OCI-M1 (cell line): ENCODE measurements at regions not wholly inside any gene's neighbourhood (a gene's known extent, or its start where the extent isn't known, plus 50 kb on each side); places are given as distances from the start of the nearest gene placed in this dataset.

Experiments used
- DNase-seq: peaks from one replicate; lab custom pipeline; 2025; lab: John Stamatoyannopoulos, UW

DNA sequence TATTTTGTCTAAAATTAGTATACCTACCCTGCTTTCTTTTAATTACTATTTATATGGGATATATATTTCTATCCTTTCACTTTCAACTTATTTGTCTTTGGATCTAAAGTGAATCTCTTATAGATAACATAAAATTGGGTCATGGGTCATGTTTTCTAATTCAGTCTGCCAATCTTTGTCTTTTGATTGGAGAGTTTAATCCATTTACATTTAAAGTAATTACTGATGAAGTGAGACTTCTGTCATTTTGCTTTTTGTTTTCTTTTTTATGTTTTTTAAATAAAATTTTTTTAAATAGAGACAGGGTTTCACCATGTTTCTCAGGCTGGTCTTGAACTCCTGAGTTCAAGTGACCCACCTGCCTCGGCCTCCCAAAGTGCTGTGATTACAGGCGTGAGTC lies 50.5 kb upstream of the PRDM1 start:
- DNase-seq: no peak

- no peak for DNase-seq
Observed at GRCh38 chr6:106033806-106034205, 52.3 kb upstream of the PRDM1 start.

GRCh38 chr6:106027758-106028157 lies 58.4 kb upstream of the PRDM1 start:
- DNase-seq: no peak

DNA sequence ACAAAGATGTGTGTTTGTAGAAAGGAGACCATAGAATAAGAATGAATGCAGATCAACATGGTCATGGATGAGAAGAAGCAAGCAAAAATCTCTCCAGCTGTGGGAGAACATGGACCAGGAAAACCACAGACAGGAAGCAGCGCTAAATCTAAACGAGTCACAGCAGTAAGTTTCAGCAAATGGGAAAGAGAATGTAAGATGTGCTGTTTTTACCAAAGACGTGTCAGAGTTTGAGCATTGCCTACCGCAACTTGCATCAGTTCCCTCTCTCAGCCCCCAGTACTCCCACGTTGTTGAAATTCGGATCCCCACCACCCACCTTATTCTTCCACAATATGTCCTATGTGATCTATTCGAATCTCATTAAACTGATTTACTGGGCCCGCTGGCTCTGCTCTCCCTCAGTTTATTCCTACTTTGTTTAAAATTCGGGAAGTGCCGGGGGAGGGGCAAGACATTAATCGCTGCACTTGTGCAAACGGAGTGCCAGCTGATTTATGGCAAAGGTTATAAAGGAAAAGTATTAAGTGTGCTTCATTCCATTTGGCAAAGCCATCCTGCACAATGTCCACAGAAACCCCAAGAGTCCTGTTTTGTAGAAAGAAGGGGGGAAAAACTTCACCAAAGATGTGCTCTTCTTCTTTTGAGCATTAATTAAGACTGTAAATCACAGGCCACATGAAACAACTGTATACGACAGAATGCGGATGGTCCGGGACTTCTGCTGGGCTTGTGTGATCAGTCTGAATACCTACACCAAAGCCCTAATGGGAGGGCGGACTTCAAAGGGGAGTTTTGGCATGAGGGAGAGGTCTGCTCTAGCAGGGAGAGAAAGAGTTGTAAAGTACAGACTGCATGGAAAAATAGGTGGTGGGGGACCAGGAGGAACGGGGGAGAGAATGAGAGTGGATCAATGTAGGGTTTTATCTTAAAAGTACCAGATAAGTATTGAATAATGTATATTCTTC lies 59.1 kb upstream of the PRDM1 start:
- DNase-seq: no peak

DNA sequence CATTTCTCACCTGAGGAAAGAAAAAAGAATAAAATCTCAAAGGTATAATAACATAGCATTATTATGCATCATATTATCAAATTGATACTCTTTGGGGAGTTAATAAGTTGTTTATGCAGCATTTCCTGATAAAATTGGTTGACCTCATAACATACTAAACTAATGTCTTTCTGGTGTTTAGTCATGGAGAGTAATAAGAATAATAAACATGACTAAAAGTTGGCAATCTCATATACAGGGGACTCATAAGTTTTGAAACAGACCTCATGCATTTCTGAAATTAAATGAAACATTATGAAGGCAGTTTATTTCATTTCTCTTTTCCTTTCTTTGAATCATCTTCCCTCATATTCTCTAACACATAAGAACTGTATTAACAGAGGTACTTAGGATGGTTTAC lies 60.5 kb upstream of the PRDM1 start:
- DNase-seq: no peak

DNA sequence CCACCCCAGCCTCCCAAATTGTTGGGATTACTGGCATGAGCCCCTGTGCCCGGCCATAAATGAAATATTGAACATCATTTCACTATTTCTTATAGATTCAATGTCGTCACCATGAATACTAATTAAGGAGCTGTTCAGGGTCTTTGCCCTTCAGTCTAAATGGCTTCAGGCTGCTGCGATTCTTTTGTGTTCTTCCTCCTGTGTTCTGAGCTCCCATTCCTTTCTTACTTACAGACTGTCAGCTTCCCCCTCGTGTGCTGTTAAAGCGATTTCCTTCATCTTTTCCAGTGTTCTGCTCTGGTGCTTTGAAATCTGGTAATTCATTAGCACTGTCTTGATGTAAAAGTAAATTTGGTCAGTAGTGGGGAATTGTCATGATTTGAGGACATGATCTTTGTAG lies 63.3 kb upstream of the PRDM1 start:
- no peak for DNase-seq

DNA sequence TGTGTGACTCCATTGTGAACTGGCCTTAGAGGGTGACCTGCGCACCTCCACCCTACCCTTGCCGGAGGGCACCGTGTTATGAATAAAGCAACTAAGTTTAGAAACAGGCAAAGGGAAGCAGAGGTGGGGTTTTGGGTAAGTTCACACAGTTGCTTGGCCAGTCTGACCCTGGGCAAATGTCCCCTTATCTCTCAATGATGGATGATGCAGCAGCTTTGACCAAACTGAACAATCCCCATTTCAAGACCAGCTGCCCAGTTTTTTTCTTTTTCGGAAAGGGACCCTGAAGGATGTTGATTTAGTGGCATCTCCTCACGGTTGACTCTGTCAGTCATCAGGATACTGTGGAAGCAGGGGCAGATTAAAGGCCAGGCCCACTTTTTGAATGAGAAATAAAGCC lies 68.7 kb upstream of the PRDM1 start:
- DNase-seq: no peak

DNA sequence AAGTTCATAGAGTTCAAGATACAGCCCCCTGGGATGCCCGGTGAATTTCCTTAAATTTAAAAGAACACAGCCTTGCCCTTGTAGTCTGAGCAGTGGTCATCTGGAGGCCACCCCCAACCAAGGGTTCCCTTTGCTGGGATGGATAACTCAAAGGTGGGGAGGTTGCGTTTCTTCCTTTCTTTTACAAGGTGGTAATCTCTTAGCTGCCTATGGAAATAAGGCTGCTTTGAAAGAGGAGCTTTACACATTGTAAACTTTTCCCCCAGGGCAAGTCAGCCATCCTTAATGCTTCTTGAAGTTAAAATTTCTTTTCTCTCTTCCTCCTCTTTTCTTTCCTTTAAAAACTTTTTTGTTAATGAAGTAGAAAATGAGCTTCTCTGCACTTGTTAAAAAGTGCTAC lies 71.2 kb upstream of the PRDM1 start:
- DNase-seq: no peak

GRCh38 chr6:106011476-106011875 lies 74.7 kb upstream of the PRDM1 start:
- no peak for DNase-seq

DNA sequence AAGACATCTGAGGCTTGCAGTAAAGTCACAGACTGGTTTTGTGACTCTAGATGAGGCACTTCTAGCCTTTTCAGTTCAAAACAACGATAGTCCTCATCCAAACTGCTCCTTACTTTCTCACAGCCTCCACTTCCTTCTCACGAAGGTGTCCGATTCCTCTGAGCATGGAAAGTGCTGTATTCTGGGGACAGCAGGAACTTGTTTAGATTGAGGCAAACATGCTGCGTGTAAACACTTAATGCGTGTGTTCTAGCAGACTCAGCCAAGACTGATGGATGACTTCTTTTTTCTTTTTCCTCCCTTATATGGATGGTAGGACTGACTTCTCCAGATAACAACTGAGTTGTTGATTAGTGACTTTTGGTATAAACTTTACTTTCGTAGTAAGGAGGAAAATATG lies 80.2 kb upstream of the PRDM1 start:
- DNase-seq: no peak

DNA sequence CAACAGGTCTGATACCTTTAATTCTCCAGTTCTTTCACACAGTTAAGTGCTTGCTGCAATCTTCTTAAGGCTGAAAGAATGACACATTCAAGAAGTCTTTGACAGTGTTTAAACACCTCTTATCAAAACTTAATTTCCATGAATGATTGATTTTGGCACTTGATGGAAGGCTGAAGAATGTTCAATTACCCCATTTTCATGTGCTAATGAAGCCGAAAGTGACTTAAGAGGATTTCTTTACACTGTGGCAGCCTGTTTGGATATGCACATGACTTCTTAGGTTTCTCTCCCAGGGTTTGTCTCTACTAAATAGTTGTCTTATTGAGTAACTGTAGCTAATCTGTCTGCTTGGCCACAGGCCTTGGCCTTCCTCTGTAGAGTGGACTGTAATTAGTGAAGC lies 81.1 kb upstream of the PRDM1 start:
- DNase-seq: no peak

DNA sequence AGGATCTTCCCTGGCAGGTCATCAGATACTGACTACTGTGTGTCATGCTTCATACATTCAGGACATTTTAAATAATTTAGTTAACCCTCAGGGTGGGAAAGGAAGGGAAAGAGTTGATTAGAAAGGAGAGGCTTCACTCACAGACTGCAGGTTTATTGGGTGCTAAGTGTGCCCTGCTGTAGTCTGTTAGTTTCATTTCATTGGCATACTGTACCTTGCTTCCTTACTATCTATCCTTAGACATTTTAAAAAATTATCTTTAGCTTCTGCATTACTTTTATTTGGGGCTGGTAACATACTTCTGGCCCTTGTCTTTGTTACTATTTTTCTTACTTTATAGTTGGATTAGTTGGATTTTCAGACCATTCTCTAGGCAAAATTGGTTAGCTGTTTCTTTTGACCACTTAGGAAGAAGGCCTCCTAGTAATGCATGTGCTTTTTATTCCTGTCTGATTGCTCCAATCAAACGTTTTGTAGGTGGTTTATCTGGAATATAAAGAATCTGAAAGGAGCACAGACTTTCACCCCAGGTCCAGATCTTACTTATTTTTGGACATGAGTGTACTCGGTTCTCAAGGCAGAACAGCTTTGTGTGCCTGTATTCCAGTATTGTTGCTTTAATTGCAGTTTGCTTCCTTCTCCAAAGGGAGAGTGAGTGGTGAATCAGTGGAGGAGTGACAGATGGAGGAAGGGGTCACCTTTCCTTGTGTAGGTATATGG lies 82.7 kb upstream of the PRDM1 start:
- DNase-seq: no peak

- no peak for DNase-seq
Observed at GRCh38 chr6:106002005-106002404, 84.1 kb upstream of the PRDM1 start.

DNA sequence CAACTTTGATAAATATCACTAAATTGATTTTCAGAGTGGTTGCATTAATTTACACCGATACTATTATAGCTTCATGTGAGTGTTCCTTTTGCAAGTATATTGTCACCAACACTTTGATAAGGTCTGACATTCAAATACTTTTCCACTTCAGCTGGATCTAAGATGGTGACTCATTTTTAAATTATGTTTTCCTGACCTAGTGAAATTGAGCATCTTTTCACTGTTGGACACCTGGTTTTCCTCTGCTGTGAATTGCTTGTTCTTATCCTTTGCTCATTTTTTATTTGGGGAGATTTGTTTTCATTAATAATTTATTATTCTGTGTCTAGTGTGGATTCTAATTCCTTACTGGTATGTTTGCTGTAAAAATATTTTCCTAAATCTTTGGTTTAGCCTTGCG lies 85.2 kb upstream of the PRDM1 start:
- no peak for DNase-seq

DNA sequence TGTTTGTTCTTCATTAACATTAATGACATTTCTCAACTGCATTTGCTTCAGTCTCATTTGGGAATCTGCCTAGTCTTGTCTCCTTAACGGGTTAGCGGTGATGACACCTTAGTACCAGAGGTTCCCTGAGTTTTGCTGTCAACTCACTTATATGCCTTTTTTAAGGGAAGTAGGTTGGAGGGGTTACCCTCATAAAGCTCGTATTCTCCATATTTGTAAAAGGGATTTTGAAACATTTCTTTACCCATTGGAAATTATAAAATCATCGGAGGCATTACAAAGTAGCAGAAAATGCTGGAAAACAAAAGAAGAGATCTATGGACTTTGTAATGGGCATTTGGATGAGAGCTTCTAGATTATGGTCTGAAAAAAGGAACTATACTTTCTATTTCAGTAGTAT lies 88.7 kb upstream of the PRDM1 start:
- DNase-seq: no peak

- DNase-seq: peak; percentile 79
Observed at GRCh38 chr6:105995391-105995865, 90.7 kb upstream of the PRDM1 start.

DNA sequence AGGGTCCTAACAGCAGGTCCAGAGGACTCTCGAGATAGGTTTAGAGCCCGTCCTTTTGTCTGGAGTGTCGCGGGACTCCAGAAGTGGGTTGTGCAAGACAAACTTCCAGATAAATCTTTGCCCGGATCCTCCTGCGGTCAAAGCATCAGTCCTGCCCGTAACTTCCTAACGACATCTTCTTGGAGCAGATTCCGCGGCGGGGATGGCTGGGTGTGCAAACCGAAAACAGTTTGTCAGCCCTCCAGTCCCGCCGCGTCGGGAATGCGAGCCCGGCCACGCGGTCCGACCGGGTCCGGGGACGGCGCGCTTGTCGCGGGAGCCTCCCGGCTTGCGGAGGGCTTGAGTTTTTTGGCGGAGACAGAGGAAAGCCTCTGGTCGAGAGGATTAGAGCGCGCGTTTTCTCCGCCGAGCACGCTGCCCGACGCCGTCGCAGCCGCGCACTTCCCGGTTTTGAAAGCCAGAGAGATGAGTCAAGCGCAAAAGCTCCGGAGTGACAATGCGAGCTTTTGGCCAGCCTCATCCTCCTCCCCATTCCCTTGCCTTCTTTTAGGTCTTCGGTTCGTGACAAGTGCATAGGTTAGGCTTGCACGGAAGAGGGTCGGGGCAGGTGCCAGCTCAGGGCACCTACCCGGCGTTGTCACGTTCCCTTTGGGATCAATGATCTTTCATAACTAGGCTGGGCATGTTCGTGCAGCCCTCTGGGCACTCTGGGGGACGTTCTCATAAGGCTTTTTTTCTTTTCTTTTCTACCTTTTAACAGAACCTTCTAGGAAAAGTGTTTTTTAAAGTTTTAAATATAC lies 91.3 kb upstream of the PRDM1 start:
- DNase-seq: peak; percentile 89

GRCh38 chr6:105994118-105994590 lies 92.0 kb upstream of the PRDM1 start:
- peak; percentile 81 for DNase-seq

GRCh38 chr6:105993341-105994117 lies 92.6 kb upstream of the PRDM1 start:
- DNase-seq: no peak

DNA sequence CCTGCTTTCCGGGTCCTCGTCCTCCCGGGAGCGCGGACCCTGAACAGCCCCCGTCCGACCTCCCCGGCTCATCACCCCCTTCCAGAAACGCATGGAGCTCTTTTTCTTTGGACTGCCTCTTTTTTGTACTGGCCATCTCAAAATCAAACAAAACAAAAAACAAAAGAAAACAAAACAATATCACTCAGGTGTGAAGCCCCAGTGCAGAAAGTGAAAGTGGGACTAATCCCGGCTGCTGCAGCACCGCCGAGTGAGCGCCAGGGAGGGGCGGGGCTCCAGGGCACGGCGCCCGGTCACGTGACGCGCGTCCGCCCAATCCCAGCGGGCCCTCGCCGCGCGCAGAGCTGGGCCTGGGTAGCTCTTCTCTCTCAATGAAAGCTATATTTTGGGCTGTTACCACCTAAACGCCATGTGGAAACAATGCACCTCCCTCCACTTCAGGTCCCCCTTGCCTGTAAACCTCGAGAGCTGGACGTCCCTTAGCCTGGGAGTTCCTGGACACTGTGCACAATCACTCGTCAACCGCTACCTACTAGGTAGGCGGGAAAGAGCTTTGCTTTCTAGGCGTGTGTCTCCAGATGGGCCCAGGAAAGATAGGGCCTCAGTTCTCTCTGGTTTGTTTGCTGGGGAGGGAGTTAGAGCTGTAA lies 93.7 kb upstream of the PRDM1 start:
- DNase-seq: peak; percentile 95
